Esophagus (tissue), 2 donors: ENCODE measurements at regions not wholly inside any gene's neighbourhood (a gene's known extent, or its start where the extent isn't known, plus 50 kb on each side); places are given as distances from the start of the nearest gene placed in this dataset.

Experiments
- H3K27ac ChIP-seq, 2 donors: one replicate each; pipeline ENCODE4 v1.5.1; 2013; ENCODE audit warnings: low read depth in 2 of 2, mild to moderate bottlenecking in 2 of 2, inconsistent platforms in 1 of 2, low read length in 1 of 2, moderate library complexity in 1 of 2
- H3K27me3 ChIP-seq, 2 donors: one replicate each; pipeline ENCODE4 v1.6.1; 2013; ENCODE audit warnings: low read length in 2 of 2, control low read depth in 1 of 2, mild to moderate bottlenecking in 1 of 2; ENCODE audit not compliant: insufficient read depth in 2 of 2, control insufficient read depth in 1 of 2
- H3K36me3 ChIP-seq, 2 donors: one replicate each; pipeline ENCODE4 v1.6.1; 2013; ENCODE audit warnings: low read length in 1 of 2; ENCODE audit not compliant: control insufficient read depth in 2 of 2, insufficient read depth in 2 of 2
- H3K4me1 ChIP-seq, 2 donors: one replicate each; pipeline ENCODE4 v1.6.1; 2013; ENCODE audit warnings: low read length in 1 of 2; ENCODE audit not compliant: control insufficient read depth in 2 of 2, insufficient read depth in 2 of 2
- H3K4me3 ChIP-seq, 2 donors: one replicate each; pipeline ENCODE4 v1.5.1; 2013; ENCODE audit warnings: low read length in 2 of 2, mild to moderate bottlenecking in 2 of 2, low read depth in 1 of 2, moderate library complexity in 1 of 2
- H3K9me3 ChIP-seq, 2 donors: one replicate each; pipeline ENCODE4 v1.6.1; 2013; ENCODE audit warnings: mild to moderate bottlenecking in 2 of 2, low read depth in 1 of 2, low read length in 1 of 2, moderate library complexity in 1 of 2; ENCODE audit not compliant: control insufficient read depth in 2 of 2, insufficient read depth in 1 of 2
- WGBS, 2 donors: extraction: QIAGEN DNeasy Blood & Tissue Kit; methylation state at CpG; one replicate each; pipeline ENCODE4 v1.1.7; 2013; 5-methylcytosine and 5-hydroxymethylcytosine counted together
- donor health status: healthy with polysubstance abuse.
- donor health status: Bipolar disorder and iron deficiency.

DNA sequence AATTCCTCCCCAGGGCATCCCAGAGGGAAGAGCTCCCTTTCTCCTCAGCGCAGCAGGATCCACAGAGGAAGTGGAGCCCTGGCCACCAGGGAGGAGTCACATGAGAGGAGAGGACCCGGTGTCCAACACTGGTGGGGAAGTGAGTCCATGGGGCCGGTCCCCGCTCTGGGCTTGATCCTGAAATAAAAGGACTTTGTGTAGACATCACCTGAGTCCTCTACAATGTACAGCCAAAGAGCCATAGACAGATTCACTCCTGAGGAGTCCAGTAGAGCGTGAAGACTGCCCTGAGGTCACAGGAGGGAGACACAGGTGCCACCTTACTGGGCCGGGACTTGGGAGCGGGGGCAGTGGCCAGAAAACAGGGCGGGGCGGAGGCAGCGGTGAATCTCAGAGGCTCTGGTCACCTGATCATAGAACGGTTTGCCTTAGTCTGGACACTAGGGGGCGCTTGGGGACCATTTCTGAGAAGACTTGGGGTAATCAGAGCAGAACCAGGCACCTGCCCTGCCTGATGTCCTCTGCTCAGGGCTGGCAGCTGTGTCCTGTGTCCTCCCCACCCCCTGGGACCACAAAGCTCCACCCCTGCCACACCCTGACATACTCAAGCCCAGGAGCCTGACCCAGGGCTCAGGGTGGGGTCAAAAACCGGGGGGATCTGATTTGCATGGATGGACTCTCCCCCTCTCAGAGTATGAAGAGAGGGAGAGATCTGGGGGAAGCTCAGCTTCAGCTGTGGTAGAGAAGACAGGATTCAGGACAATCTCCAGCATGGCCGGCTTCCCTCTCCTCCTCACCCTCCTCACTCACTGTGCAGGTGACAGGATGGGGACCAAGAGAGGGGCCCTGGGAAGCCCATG lies 112.7 kb downstream of the VPREB1 start:
- H3K4me3 ChIP-seq = no peak overlapping the region
- WGBS, 2 donors = 16 to 18% methylated on average over 14 of the region's 14 CpGs

DNA sequence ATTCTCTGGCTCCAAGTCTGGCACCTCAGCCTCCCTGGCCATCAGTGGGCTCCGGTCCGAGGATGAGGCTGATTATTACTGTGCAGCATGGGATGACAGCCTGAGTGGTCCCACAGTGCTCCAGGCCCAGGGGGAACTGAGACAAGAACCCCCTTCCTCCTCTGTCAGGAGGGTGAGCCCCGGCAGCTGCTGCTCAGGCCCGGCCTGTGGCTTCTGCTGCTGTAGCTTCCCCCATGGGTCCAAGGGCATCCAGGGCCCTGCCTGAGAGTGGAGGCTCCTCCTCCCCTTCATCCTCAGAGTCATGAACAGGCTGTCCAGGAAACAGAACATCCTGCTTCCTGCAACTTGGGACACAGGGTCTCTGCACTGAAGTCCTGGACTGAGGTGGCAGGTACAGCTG lies 113.6 kb downstream of the VPREB1 start:
- H3K27me3 ChIP-seq = no peaks in the 10 kb centered on the region

More for the DNA sequence above, 112.7 kb downstream of the VPREB1 start:
- Histone ChIP-seq H3K27me3 (no peaks in the 10 kb centered on the region), H3K27ac (no peak overlapping the region), H3K9me3 (no peaks in the 10 kb centered on the region), H3K36me3 (no peaks in the 10 kb centered on the region), H3K4me1 (no peaks in the 10 kb centered on the region)

DNA sequence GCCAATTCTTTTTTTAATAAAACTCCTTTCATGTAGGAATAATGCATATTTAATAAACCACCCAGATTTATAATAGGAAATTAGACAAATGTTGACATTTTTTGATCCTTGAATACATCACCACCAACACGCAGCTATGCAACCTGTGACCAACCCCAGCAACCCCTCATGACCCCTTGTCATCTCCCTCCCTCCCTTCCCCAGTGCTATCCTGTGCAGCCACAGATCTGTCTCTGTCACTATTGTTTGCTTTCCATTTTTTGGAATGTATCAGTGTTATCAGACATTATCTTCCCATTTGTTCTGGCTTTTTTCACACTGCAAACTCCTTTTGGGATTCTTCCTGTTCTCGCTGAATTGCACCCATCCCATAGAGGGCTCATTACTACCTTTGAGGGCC lies 114.1 kb downstream of the VPREB1 start:
- Histone ChIP-seq H3K27ac (no peak overlapping the region), H3K9me3 (no peaks in the 10 kb centered on the region), H3K27me3 (peaks cover 0 to 3% of the 10 kb centered on the region in 2 donors), H3K4me3 (no peak overlapping the region), H3K4me1 (no peaks in the 10 kb centered on the region), H3K36me3 (no peaks in the 10 kb centered on the region)
- WGBS, 2 donors = 51 to 73% methylated on average over 2 of the region's 2 CpGs

More for the DNA sequence above, 113.6 kb downstream of the VPREB1 start:
- H3K36me3 ChIP-seq = no peaks in the 10 kb centered on the region
- H3K4me1 ChIP-seq = no peaks in the 10 kb centered on the region
- 68 to 78% methylated on average over 4 of the region's 4 CpGs for WGBS, 2 donors
- H3K4me3 ChIP-seq = no peak overlapping the region
- H3K27ac ChIP-seq = no peak overlapping the region
- H3K9me3 ChIP-seq = no peaks in the 10 kb centered on the region

DNA sequence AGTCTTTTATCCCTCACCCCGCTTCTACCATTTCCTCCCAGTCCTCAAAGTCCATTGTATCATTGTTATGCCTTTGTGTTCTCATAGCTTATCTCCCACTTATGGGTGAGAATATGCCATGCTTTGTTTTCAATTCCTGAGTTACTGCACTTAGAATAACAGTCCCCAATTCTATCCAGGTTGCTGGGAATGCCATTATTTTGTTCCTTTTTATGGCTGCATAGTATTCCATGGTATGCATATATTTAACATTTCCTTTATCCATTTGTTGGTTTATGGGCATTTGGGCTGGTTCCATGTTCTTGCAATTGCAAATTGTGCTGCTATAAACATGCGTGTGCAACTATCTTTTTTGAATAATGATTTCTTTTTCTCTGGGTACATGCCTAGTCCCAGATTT lies 114.9 kb downstream of the VPREB1 start:
- peaks cover 0 to 3% of the 10 kb centered on the region in 2 donors for H3K27me3 ChIP-seq
- no peak overlapping the region for H3K4me3 ChIP-seq
- no peaks in the 10 kb centered on the region for H3K9me3 ChIP-seq
- H3K4me1 ChIP-seq = no peaks in the 10 kb centered on the region
- WGBS, 2 donors = 64 to 70% methylated on average over 2 of the region's 2 CpGs
- H3K27ac ChIP-seq = no peak overlapping the region
- H3K36me3 ChIP-seq = no peaks in the 10 kb centered on the region

DNA sequence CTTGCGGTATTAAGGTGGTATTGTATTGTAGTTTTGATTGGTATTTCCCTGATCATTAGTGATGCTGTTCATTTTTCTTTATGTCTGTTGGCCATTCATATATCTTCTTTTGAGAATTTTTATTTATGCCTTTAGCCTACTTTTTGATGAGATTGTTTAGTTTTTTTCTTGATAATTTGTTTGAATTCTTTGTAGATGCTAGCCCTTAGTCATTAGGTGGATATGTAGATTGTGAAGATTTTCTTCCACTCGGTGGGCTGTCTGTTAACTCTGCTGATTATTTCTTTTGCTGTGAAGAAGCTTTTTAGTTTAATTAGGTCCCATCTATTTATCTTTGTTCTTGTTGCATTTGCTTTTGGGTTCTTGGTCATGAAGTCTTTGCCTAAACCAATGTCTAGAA lies 115.4 kb downstream of the VPREB1 start:
- WGBS, 2 donors = 78 to 79% methylated on average over 2 of the region's 2 CpGs
- no peaks in the 10 kb centered on the region for H3K9me3 ChIP-seq
- no peaks in the 10 kb centered on the region for H3K4me1 ChIP-seq
- no peak overlapping the region for H3K4me3 ChIP-seq
- peaks cover 0 to 3% of the 10 kb centered on the region in 2 donors for H3K27me3 ChIP-seq
- no peak overlapping the region for H3K27ac ChIP-seq
- no peaks in the 10 kb centered on the region for H3K36me3 ChIP-seq

DNA sequence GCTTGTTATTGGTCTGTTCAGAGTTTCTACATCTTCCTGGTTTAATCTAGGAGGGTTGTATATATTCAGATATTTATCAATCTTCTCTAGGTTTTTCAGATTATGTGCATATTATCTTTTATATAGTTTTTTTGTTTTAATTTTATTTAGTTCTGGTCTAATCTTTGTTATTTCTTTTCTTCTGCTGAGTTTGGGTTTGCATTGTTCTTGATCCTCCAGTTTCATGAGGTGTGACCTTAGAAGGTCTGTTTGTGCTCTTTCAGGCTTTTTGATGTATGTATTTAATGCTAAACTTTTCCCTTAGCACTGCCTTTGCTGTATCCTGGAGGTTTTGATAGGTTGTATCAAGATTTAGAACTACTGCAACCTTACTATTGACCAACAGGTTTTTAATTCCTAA lies 117.7 kb downstream of the VPREB1 start:
- no peaks in the 10 kb centered on the region for H3K36me3 ChIP-seq
- H3K4me3 ChIP-seq = no peak overlapping the region
- H3K27ac ChIP-seq = no peak overlapping the region
- H3K4me1 ChIP-seq = no peaks in the 10 kb centered on the region
- no peaks in the 10 kb centered on the region for H3K9me3 ChIP-seq
- peaks cover 0 to 8% of the 10 kb centered on the region in 2 donors for H3K27me3 ChIP-seq

DNA sequence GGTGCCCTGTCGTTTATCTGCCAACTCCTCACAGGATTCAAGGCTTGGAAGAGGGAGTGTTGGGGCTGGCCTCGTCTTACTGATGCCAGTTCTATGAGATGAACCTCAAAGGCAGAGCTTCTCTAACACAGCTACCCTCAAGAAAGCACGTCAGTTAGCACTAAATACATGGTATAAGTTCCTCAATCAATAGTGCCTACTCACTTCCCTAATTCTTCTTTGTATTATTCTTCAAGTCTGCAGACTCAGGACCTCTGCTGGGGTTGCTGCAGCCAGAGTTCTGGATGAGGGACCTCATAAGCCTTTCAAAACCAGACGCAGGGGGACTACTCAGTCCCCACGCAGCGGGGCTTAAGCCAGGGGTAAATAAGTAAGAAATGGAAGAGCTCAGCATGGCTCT lies 118.3 kb downstream of the VPREB1 start:
- no peak overlapping the region for H3K27ac ChIP-seq
- WGBS, 2 donors = 50 to 55% methylated on average over 6 of the region's 6 CpGs
- peaks cover 0 to 8% of the 10 kb centered on the region in 2 donors for H3K27me3 ChIP-seq
- H3K4me1 ChIP-seq = no peaks in the 10 kb centered on the region
- H3K4me3 ChIP-seq = no peak overlapping the region
- no peaks in the 10 kb centered on the region for H3K9me3 ChIP-seq
- H3K36me3 ChIP-seq = no peaks in the 10 kb centered on the region

DNA sequence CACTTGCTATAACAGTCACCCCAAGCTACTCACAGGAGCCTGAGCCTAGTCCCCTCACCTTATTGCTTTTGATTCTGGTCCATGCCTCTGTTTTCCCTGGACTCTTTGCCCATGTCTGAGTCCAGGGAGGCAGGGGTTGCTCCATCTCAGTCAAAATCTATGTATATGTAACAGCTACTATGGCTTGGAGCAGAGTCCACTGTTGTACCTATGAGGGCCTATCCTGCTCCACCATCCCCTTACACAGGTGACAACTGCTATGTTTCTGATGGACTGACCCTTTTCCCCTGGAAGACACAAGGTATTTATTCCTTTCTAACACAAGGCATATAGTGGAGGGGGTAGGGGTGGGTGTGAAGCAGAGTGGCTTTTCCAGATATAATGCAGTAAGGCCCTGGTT lies 119.6 kb downstream of the VPREB1 start:
- Histone ChIP-seq H3K36me3 (no peaks in the 10 kb centered on the region), H3K27ac (no peak overlapping the region), H3K4me3 (no peak overlapping the region), H3K4me1 (no peaks in the 10 kb centered on the region), H3K9me3 (no peaks in the 10 kb centered on the region), H3K27me3 (peaks cover 0 to 8% of the 10 kb centered on the region in 2 donors)

DNA sequence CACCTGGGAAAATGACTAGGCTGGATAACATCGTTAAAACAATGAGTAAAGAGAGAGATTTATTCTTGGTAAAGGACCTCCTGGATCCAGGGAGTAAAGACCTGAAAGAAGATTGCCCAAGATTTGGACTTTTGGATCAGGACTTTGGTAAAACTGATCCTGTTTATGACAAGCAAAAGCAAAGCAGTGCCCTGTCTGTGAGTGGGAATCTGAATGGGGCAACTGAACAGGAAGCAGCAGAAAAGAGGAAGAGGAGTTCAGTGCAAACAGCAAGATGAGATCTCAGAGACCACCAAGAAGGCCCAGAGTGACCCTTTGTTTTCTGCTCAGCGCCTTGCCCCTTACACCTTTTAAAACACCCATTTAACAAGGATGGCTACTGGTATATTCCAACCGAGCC lies 122.0 kb downstream of the VPREB1 start:
- Histone ChIP-seq H3K4me3 (no peak overlapping the region), H3K9me3 (no peaks in the 10 kb centered on the region), H3K27me3 (peaks cover 0 to 8% of the 10 kb centered on the region in 2 donors), H3K4me1 (no peaks in the 10 kb centered on the region), H3K27ac (no peak overlapping the region), H3K36me3 (no peaks in the 10 kb centered on the region)
- WGBS, 2 donors = 35 to 38% methylated on average over 3 of the region's 3 CpGs

DNA sequence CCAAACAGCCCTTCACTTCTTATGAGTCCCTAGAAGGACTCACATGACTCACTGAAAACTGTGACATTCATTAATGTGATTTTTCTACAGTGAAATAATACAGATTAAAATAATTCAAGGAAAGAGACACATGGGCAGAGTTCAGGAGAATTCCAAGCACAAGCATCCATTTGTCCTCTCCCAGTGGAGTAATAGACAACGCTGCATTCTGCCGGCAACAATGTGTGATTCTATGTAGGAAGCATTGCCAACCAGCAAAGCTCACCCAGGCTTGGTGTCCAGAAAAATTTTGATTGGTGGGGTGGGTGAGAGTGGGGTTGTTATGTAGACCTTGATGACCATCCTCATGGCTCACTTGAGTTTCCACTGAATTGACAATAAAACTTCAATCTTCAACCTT lies 123.9 kb downstream of the VPREB1 start:
- Histone ChIP-seq H3K4me1 (no peaks in the 10 kb centered on the region), H3K36me3 (no peaks in the 10 kb centered on the region), H3K27ac (no peak overlapping the region), H3K9me3 (no peaks in the 10 kb centered on the region), H3K4me3 (no peak overlapping the region), H3K27me3 (peaks cover 0 to 7% of the 10 kb centered on the region in 2 donors)
- 74 to 76% methylated on average over 2 of the region's 2 CpGs for WGBS, 2 donors
